Neural cell (in vitro differentiated cells): ENCODE measurements at regions not wholly inside any gene's neighbourhood (a gene's known extent, or its start where the extent isn't known, plus 50 kb on each side); places are given as distances from the start of the nearest gene placed in this dataset.

Experiments used
- CTCF ChIP-seq: fragments of 450-650 bp; IDR thresholded peaks from 2 replicates; pipeline ENCODE4 v1.5.1; 2014; ENCODE audit warnings: antibody characterized with exemption, mild to moderate bottlenecking, moderate library complexity; ENCODE audit not compliant: poor library complexity, severe bottlenecking
- EP300 ChIP-seq: fragments of 450-650 bp; conservative IDR thresholded peaks from 2 replicates; pipeline ENCODE4 v1.6.1; 2014; ENCODE audit warnings: antibody characterized with exemption, mild to moderate bottlenecking, moderate library complexity; ENCODE audit not compliant: poor library complexity, severe bottlenecking
- MXI1 ChIP-seq: fragments of 450-650 bp; conservative IDR thresholded peaks from 2 replicates; pipeline ENCODE4 v1.6.1; 2014; ENCODE audit warnings: antibody characterized with exemption, mild to moderate bottlenecking; ENCODE audit not compliant: poor library complexity, severe bottlenecking
- POLR2AphosphoS5 ChIP-seq: IDR thresholded peaks from 2 replicates; pipeline ENCODE4 v1.6.1; 2012
- RAD21 ChIP-seq: fragments of 450-650 bp; conservative IDR thresholded peaks from 2 replicates; pipeline ENCODE4 v1.6.1; 2014; ENCODE audit warnings: antibody characterized with exemption, mild to moderate bottlenecking, moderate library complexity
- REST ChIP-seq: IDR thresholded peaks from 2 replicates; pipeline ENCODE4 v1.6.1; 2012; ENCODE audit warnings: borderline replicate concordance

- TF ChIP-seq CTCF = no peak
- no peak for TF ChIP-seq RAD21
- TF ChIP-seq MXI1 = no peak
- no peak for TF ChIP-seq EP300
- TF ChIP-seq POLR2AphosphoS5 = no peak
- no peak for TF ChIP-seq REST
These were observed 100.6 kb downstream of the DACT2 start for GRCh38 chr6:168218785-168219566.
